IPS DF 6.9 (cell line): ENCODE measurements at regions not wholly inside any gene's neighbourhood (a gene's known extent, or its start where the extent isn't known, plus 50 kb on each side); places are given as distances from the start of the nearest gene placed in this dataset.
"Not testable (repeated sequence)": the region's sequence is repeated elsewhere in the genome, so short reads cannot be mapped to it uniquely, and the experiment has no call there.

Experiments used
- DNase-seq: peaks from one replicate; pipeline ENCODE4 v3.0.0-alpha.2; 2013; ENCODE audit warnings: low read depth, low spot score
- H3K27ac ChIP-seq: one replicate; pipeline ENCODE4 v1.5.1; 2013; ENCODE audit warnings: low read length, control low read depth
- H3K27me3 ChIP-seq: 2 replicates; pipeline ENCODE4 v1.6.1; 2013; ENCODE audit warnings: mild to moderate bottlenecking, low read length; ENCODE audit not compliant: control insufficient read depth, insufficient read depth
- H3K36me3 ChIP-seq: 2 replicates; pipeline ENCODE4 v1.6.1; 2013; ENCODE audit warnings: low read length; ENCODE audit not compliant: control insufficient read depth, insufficient read depth
- H3K4me1 ChIP-seq: 2 replicates; pipeline ENCODE4 v1.6.1; 2013; ENCODE audit warnings: low read length; ENCODE audit not compliant: control insufficient read depth, insufficient read depth
- H3K4me3 ChIP-seq: 2 replicates; pipeline ENCODE4 v1.5.1; 2013; ENCODE audit warnings: mild to moderate bottlenecking, low read length
- H3K9me3 ChIP-seq: 2 replicates; pipeline ENCODE4 v1.6.1; 2013; ENCODE audit warnings: low read length, inconsistent platforms; ENCODE audit not compliant: control insufficient read depth, insufficient read depth
- WGBS: extraction: QIAGEN DNeasy Blood & Tissue Kit; methylation state at CpG from one replicate; pipeline ENCODE4 v1.1.7; 2013; ENCODE audit warnings: mixed read lengths, missing lambda C conversion rate; ENCODE audit not compliant: insufficient read length, insufficient coverage; 5-methylcytosine and 5-hydroxymethylcytosine counted together

DNA sequence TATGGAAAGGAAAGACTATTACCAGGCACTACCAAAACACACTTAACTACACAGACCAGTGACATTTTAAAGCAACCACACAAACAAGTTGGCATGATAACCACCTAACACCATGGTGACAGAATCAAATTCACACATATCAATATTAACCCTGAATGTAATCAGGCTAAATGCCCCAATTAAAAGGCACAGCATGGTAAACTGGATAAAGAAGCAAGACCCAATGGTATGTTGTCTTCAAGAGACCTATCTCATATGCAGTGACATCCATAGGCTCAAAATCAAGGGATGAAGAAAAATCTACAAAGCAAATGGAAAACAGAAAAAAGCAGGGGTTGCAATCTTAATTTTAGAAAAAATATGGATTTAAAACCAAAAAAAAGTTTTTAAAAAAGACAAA is 86.0 kb downstream of the SAMD9 start:
- Histone ChIP-seq H3K4me3 (no peak overlapping the region), H3K36me3 (no peaks in the 10 kb centered on the region), H3K27ac (no peak overlapping the region), H3K27me3 (no peaks in the 10 kb centered on the region), H3K9me3 (no peaks in the 10 kb centered on the region), H3K4me1 (no peaks in the 10 kb centered on the region)
- DNase-seq = no peak

DNA sequence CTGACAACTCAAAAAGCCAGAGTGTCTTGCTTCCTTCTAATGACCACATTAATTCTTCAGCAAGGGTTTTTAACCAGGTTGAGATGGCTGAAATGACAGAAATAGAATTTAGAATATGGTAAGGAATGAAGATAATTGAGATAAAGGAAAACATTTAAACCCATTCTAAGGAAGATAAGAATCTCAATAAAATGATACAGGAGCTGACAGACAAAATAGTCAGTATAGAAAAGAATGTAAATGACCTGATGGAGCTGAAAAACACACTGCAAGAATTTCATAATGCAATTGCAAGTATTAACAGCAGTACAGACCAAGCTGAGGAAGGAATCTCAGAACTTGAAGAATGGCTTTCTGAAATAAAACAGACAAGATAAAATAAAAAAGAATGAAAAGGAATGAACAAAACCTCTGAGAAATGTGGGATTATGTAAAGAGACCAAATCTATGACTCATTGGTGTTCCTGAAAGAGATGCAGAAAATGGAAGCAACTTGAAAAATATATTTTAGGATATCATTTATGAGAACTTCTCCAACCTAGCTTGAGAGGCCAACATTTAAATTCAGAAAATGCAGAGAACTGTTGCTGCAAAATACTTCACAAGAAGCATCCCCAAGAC is 87.1 kb downstream of the SAMD9 start:
- H3K36me3 ChIP-seq = no peaks in the 10 kb centered on the region
- H3K4me1 ChIP-seq = no peaks in the 10 kb centered on the region
- no peak overlapping the region for H3K4me3 ChIP-seq
- no peak overlapping the region for H3K27ac ChIP-seq
- no peaks in the 10 kb centered on the region for H3K9me3 ChIP-seq
- H3K27me3 ChIP-seq = no peaks in the 10 kb centered on the region
- DNase-seq = no peak

DNA sequence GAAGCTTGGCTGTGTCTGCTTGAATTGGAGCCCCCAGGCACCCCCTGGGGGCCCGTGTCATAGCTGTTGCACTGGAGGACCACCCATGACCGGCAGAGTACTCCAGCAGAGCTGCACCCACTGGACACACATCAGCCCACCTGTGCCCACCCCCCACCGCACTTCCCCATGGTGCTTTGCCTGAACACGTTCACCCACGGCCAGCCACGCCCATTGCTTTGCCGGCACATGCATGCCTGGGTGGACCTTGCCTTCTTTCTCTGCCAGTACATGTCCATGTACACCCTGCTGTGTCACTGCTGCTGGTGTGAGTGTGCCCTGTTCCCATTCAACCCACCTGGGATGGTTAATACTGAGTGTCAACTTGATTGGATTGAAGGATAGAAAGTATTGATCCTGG is 88.7 kb downstream of the SAMD9 start:
- no peaks in the 10 kb centered on the region for H3K27me3 ChIP-seq
- no peak overlapping the region for H3K27ac ChIP-seq
- no peaks in the 10 kb centered on the region for H3K9me3 ChIP-seq
- no peaks in the 10 kb centered on the region for H3K36me3 ChIP-seq
- no CpG with 5 or more reads among the region's 7 CpGs for WGBS
- H3K4me3 ChIP-seq = no peak overlapping the region
- no peak for DNase-seq
- H3K4me1 ChIP-seq = no peaks in the 10 kb centered on the region

DNA sequence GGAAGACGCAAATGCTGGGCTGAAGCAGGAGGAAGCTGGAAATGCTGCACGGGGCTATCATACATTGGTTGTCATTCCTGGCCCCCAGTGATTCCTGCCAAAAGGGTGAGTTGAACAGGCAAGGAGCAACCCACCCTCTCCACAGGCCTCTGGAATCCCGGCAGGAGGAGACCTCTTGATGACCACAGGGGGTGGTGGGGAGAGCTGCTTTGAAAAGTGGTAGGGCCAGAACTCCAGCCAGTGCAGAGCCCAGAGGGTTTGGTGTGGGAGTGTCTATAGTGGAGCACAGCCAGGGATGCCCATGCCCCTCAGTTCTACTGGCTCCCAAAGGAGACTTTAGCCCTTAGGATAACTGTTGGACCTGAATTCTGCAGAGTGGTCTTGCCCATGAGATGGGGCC is 89.2 kb downstream of the SAMD9 start:
- DNase-seq = no peak
- H3K4me3 ChIP-seq = no peak overlapping the region
- no peaks in the 10 kb centered on the region for H3K4me1 ChIP-seq
- no peaks in the 10 kb centered on the region for H3K36me3 ChIP-seq
- no peaks in the 10 kb centered on the region for H3K9me3 ChIP-seq
- H3K27me3 ChIP-seq = no peaks in the 10 kb centered on the region
- no peak overlapping the region for H3K27ac ChIP-seq
- WGBS = no CpG with 5 or more reads among the region's 3 CpGs

DNA sequence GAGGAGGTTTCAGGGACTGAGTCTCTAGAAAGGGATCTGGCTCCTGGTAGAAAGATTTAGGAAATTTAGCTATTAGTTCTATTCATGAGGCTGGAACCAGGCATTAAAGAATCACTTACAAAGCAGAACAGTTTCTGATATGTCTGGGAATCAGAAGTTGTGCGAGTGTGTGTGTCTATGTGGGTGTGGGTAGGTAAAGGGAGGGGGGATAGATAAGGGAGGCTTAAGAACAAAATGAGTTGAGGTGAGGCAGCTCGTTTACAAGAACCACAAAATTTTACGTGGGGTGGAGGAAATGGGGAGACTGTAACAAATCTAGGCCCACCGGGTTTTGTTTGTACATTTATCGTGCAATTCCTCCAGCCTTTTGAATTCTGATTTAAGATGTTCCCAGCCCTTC is 90.7 kb downstream of the SAMD9 start:
- no peak for DNase-seq
- Histone ChIP-seq H3K27ac (no peak overlapping the region), H3K4me1 (no peaks in the 10 kb centered on the region), H3K4me3 (no peak overlapping the region), H3K9me3 (no peaks in the 10 kb centered on the region), H3K36me3 (no peaks in the 10 kb centered on the region), H3K27me3 (no peaks in the 10 kb centered on the region)
- 100% methylated on average over 1 of the region's 5 CpGs for WGBS

DNA sequence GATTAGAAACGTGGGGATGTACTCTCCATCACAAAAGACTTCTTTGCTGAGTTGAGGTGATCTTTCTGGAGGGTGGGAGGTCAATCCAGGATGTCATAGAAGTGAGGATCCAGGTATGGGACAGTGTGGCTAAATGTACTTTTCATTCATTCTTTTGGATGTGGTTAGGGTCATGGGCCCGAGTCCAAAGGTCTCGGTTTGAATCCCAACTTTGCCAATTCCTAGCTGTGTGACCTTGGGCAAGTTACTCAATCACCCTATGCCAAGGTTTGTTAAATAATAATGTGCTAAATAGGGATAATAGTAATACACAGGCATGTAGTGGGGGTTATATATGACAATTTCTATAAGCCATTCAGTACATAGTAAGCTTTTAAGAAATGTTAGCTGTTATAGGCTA is 91.4 kb downstream of the SAMD9 start:
- H3K27ac ChIP-seq = no peak overlapping the region
- no peak overlapping the region for H3K4me3 ChIP-seq
- H3K9me3 ChIP-seq = no peaks in the 10 kb centered on the region
- H3K27me3 ChIP-seq = no peaks in the 10 kb centered on the region
- no peak for DNase-seq
- H3K4me1 ChIP-seq = no peaks in the 10 kb centered on the region
- no CpG with 5 or more reads among the region's 3 CpGs for WGBS
- no peaks in the 10 kb centered on the region for H3K36me3 ChIP-seq

DNA sequence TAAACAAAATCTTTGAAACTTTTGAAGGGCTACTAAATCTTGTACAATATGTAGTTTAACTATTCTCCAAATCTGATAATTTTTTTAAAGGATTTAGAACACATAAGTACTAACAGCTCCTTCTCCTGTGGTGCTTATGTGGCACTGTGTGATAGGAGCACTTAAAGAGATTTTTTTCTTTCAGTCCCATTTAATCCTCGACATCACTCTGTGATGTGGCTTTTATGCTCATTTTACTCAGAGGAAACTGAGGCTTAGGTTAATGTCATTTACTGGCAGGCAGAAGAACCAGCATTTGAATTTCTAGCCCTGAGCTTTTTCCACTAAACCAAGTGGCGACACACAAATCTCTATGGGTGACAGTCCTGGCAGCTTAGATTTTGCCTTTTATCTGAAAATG is 92.4 kb downstream of the SAMD9 start:
- WGBS = no CpG with 5 or more reads among the region's 2 CpGs
- no peak for DNase-seq

DNA sequence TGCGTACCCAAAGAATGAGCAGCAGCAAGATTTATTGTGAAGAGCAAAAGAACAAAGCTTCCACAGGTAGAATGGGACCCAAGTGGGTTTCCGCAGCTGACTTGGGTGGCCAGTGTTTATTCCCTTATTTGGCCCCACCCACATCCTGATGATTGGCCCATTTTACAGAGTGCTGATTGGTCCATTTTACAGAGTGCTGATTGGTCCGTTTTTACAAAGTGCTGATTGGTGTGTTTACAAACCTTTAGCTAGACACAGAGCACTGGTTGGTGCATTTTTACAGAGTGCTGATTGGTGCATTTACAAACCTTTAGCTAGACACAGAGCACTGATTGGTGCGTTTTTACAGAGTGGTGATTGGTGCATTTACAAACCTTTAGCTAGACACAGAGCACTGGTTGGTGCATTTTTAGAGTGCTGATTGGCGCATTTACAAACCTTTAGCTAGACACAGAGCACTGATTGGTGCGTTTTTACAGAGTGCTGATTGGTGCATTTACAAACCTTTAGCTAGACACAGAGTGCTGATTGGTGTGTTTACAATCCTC is 94.8 kb downstream of the SAMD9 start:
- not testable (repeated sequence) for H3K36me3 ChIP-seq, H3K4me3 ChIP-seq, H3K9me3 ChIP-seq, DNase-seq, H3K27ac ChIP-seq, H3K27me3 ChIP-seq, H3K4me1 ChIP-seq
- no CpG with 5 or more reads among the region's 6 CpGs for WGBS

More for the DNA sequence above, 92.4 kb downstream of the SAMD9 start:
- no peaks in the 10 kb centered on the region for H3K36me3 ChIP-seq
- no peaks in the 10 kb centered on the region for H3K9me3 ChIP-seq
- H3K4me1 ChIP-seq = no peaks in the 10 kb centered on the region
- no peaks in the 10 kb centered on the region for H3K27me3 ChIP-seq
- H3K4me3 ChIP-seq = no peak overlapping the region
- no peak overlapping the region for H3K27ac ChIP-seq

DNA sequence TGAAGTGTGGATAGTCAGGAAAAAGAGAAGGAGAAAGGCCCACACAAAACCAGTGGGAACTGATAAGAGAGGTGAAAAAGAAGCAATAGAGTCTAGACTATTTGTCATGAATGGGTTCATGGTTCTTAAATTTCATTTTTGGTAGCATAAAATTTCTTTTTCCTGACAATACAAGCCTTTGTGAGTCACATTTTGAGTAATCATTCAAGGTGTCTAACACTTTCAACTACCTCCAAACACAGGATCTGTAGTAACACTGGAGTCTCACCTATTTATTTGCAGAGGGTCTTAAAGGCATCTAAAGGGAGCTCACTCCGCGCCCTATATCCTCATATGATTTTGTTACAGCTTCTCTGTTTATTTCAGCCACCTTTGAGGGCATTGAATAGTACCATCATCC is 96.0 kb downstream of the SAMD9 start:
- Histone ChIP-seq H3K4me3 (no peak overlapping the region), H3K27me3 (no peaks in the 10 kb centered on the region), H3K36me3 (no peaks in the 10 kb centered on the region), H3K4me1 (no peaks in the 10 kb centered on the region), H3K9me3 (no peaks in the 10 kb centered on the region), H3K27ac (no peak overlapping the region)
- WGBS = no CpG with 5 or more reads among the region's 2 CpGs
- no peak for DNase-seq

DNA sequence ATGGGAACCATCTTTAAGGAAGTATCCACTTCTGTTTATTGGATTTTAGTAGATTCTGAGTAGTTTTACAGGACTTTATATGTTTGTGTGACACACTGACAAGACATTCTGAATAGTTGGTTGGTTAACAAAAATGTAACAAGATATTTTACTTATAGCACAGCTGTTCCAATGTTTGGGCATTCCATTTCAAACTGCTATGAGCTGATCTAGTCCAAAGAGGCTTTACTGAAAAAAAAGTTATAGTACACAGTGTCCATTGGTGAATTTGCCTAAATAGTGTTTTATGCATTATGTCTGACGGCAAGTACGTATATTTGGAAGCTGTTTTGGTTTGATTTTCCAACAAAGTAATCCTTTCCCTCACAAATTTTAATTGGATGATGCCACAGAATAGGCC is 99.1 kb downstream of the SAMD9 start:
- Histone ChIP-seq H3K4me3 (no peak overlapping the region), H3K4me1 (no peaks in the 10 kb centered on the region), H3K36me3 (no peaks in the 10 kb centered on the region), H3K27ac (no peak overlapping the region), H3K9me3 (no peaks in the 10 kb centered on the region), H3K27me3 (no peaks in the 10 kb centered on the region)
- no CpG with 5 or more reads among the region's 2 CpGs for WGBS
- no peak for DNase-seq

DNA sequence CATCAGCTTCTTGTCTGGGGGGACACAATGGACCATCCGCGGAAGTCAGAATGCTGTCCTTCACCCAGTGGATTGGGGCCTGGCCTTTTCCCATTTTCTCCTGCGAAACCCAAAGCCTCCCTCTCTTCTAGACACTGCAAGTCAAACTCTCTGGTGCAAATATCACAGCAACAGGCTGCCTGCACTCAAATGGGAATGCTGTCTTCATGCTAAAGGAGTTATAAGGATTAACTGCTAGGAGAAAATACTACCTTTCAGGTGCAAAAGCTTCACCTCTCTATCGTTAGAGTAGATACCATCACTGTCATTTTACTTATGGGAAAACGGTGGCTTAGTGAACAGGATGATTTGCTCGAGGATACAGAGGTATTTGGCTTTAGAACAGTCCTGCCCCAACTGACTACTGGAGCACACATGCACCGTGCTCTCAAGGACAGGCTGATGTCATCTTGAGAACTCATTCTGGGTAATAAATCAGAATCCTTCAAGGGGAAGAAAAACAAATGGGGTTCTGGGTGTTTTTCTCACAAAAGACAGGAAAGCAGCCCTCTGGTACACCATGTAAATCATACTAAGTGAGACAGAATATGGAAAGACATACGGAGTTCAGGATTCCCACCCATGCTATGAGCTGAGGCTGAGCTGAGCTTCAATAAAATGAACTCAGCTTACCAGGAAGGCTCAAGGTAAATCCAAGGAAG is 100.9 kb downstream of the SAMD9 start:
- Histone ChIP-seq H3K4me1 (no peaks in the 10 kb centered on the region), H3K36me3 (no peaks in the 10 kb centered on the region), H3K9me3 (no peaks in the 10 kb centered on the region), H3K27ac (no peak overlapping the region), H3K4me3 (no peak overlapping the region), H3K27me3 (no peaks in the 10 kb centered on the region)
- WGBS = no CpG with 5 or more reads among the region's 8 CpGs
- no peak for DNase-seq
